Keratinocyte (primary cell): ENCODE measurements at regions not wholly inside any gene's neighbourhood (a gene's known extent, or its start where the extent isn't known, plus 50 kb on each side); places are given as distances from the start of the nearest gene placed in this dataset.

Experiments used
- DNase-seq: peaks from one replicate; pipeline ENCODE4 v3.0.0-alpha.2; 2011; ENCODE audit warnings: low read depth, missing footprints, low spot score
- FAIRE-seq: peaks from 2 replicates; lab custom pipeline; 2011; peaks lifted over from hg19 to GRCh38; lab: Jason Lieb, UNC
- H2AFZ ChIP-seq: 2 replicates; pipeline ENCODE4 v1.6.0; 2012; ENCODE audit warnings: low read length, control low read depth, inconsistent platforms; ENCODE audit not compliant: control insufficient read depth
- H3K27ac ChIP-seq: 2 replicates; pipeline ENCODE4 v1.5.1; 2011; ENCODE audit warnings: low read length; ENCODE audit not compliant: control insufficient read depth, insufficient read depth
- H3K27me3 ChIP-seq: 3 replicates; pipeline ENCODE4 v1.6.0; 2011; ENCODE audit warnings: low read length; ENCODE audit not compliant: control insufficient read depth, insufficient read depth; ENCODE audit errors: extremely low read depth
- H3K36me3 ChIP-seq, 2 experiments: 2 replicates in 1 of 2; 3 replicates in 1 of 2; pipeline ENCODE4 v1.5.1; 2011; ENCODE audit warnings: low read length in 2 of 2, mild to moderate bottlenecking in 1 of 2; ENCODE audit not compliant: control insufficient read depth in 2 of 2, insufficient read depth in 2 of 2; ENCODE audit errors: extremely low read depth in 1 of 2
- H3K4me1 ChIP-seq: 3 replicates; pipeline ENCODE4 v1.5.1; 2011; ENCODE audit warnings: low read length; ENCODE audit not compliant: control insufficient read depth, insufficient read depth; ENCODE audit errors: extremely low read depth
- H3K4me2 ChIP-seq: 3 replicates; pipeline ENCODE4 v1.6.0; 2011; ENCODE audit warnings: low read depth, low read length; ENCODE audit not compliant: control insufficient read depth, insufficient read depth; ENCODE audit errors: extremely low read depth
- H3K4me3 ChIP-seq, 3 experiments: fragments of 200-600 bp in 1 of 3; sonication (generic) in 1 of 3; 2 replicates in 2 of 3; 3 replicates in 1 of 3; pipeline ENCODE4 v1.5.1; 2011 to 2016; ENCODE audit warnings: low read length in 3 of 3, mild to moderate bottlenecking in 3 of 3, control low read depth in 2 of 3, inconsistent platforms in 1 of 3, low read depth in 1 of 3, mixed read lengths in 1 of 3, mixed run types in 1 of 3, moderate library complexity in 1 of 3; ENCODE audit not compliant: control insufficient read depth in 2 of 3, insufficient read depth in 2 of 3; ENCODE audit errors: extremely low read depth in 1 of 3
- H3K79me2 ChIP-seq: 2 replicates; pipeline ENCODE4 v1.6.0; 2012; ENCODE audit warnings: low read length; ENCODE audit not compliant: control insufficient read depth, insufficient read depth
- H3K9ac ChIP-seq: 3 replicates; pipeline ENCODE4 v1.6.0; 2011; ENCODE audit warnings: low read length; ENCODE audit not compliant: control insufficient read depth, insufficient read depth; ENCODE audit errors: extremely low read depth
- H3K9me1 ChIP-seq: 3 replicates; pipeline ENCODE4 v1.6.0; 2011; ENCODE audit warnings: low read length; ENCODE audit not compliant: control insufficient read depth, insufficient read depth; ENCODE audit errors: extremely low read depth
- H3K9me3 ChIP-seq: 2 replicates; pipeline ENCODE4 v1.5.1; 2012; ENCODE audit warnings: low read depth, low read length; ENCODE audit not compliant: control insufficient read depth
- H4K20me1 ChIP-seq: 3 replicates; pipeline ENCODE4 v1.6.0; 2011; ENCODE audit warnings: low read length; ENCODE audit not compliant: control insufficient read depth, insufficient read depth; ENCODE audit errors: extremely low read depth
- EZH2 ChIP-seq: IDR thresholded peaks from one replicate; pipeline ENCODE4 v1.6.1; 2012; ENCODE audit warnings: inconsistent platforms, mild to moderate bottlenecking, low read length, moderate library complexity
- dilution Hi-C: fragments of 300-500 bp; cut with MboI; formaldehyde crosslinking; loops from one replicate; pipeline ENCODE4 v1.7.0; 2020; ENCODE audit warnings: low sequenced_read_pairs; ENCODE audit not compliant: extremely low pct_ligation_motif_present
- TF ChIP-seq, protein P1 (sequence below), 3 experiments: IDR thresholded peaks in 1 of 3; conservative IDR thresholded peaks in 1 of 3; optimal IDR thresholded peaks in 1 of 3; 2 replicates in 2 of 3; 3 replicates in 1 of 3; pipeline versions ENCODE3 to v1.5.1; 2011; ENCODE audit warnings: low read length in 3 of 3, mild to moderate bottlenecking in 3 of 3, moderate library complexity in 2 of 3, control low read depth in 1 of 3, inconsistent platforms in 1 of 3; ENCODE audit not compliant: insufficient read depth in 2 of 3; ENCODE audit errors: extremely low read depth in 1 of 3

DNA sequence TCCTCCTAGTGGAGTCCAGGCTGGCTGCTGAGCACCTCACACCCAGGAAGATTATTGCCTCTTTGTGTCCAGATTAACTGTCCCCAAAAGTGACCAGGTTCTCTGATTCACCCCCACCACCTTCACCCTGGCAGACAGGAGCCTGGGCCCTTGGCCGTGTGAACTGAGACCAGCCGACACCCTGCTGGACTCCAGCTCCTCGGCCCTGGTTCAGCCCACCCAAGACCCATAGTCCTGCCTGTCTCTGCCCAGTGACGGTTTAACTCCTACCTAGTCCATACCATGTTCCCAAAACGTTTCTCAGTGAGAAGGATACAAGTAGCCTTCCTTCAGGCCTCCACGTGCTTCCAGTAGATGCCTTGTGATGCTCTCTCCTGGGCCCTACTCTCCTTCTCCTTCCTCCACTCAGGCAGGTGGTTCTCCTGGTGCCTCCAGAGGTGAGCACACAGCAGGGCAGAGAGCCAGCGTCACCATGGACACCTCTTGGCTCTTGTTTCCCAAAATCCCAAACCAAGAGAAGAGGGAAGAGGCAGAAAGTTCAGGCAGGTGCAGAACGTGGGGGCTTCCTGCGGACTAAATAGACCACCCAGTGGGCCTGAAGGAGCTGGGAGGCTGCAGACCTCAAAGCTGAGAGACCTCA, 134.4 kb upstream of the CST7 start:
- FAIRE-seq (no peak), DNase-seq (no peak)
- H3K4me3 ChIP-seq, result no peak overlapping the region
- TF ChIP-seq, protein P1, sequence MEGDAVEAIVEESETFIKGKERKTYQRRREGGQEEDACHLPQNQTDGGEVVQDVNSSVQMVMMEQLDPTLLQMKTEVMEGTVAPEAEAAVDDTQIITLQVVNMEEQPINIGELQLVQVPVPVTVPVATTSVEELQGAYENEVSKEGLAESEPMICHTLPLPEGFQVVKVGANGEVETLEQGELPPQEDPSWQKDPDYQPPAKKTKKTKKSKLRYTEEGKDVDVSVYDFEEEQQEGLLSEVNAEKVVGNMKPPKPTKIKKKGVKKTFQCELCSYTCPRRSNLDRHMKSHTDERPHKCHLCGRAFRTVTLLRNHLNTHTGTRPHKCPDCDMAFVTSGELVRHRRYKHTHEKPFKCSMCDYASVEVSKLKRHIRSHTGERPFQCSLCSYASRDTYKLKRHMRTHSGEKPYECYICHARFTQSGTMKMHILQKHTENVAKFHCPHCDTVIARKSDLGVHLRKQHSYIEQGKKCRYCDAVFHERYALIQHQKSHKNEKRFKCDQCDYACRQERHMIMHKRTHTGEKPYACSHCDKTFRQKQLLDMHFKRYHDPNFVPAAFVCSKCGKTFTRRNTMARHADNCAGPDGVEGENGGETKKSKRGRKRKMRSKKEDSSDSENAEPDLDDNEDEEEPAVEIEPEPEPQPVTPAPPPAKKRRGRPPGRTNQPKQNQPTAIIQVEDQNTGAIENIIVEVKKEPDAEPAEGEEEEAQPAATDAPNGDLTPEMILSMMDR (optimal IDR thresholded peaks at IDR 0.05 in 1 of 3, IDR thresholded peaks at IDR 0.05 in 1 of 3, conservative IDR thresholded peaks at IDR 0.05 in 1 of 3; ENCODE audit: extremely low read depth in 1 of 3, insufficient read depth in 2 of 3, low read length in 3 of 3), result no peak
- TF ChIP-seq EZH2, result no peak
- no peaks in the 10 kb centered on the region for H4K20me1 ChIP-seq
- no peak overlapping the region for H2AFZ ChIP-seq
- peaks cover 2% of the 10 kb centered on the region for H3K9me3 ChIP-seq
- no peak overlapping the region for H3K9ac ChIP-seq
- H3K27me3 ChIP-seq, result no peaks in the 10 kb centered on the region
- no peaks in the 10 kb centered on the region for H3K4me1 ChIP-seq
- H3K36me3 ChIP-seq, result no peaks in the 10 kb centered on the region
- no peak overlapping the region for H3K4me2 ChIP-seq
- no peak overlapping the region for H3K27ac ChIP-seq
- dilution Hi-C loops, result no loop called here
- H3K79me2 ChIP-seq, result no peaks in the 10 kb centered on the region
- no peaks in the 10 kb centered on the region for H3K9me1 ChIP-seq

DNA sequence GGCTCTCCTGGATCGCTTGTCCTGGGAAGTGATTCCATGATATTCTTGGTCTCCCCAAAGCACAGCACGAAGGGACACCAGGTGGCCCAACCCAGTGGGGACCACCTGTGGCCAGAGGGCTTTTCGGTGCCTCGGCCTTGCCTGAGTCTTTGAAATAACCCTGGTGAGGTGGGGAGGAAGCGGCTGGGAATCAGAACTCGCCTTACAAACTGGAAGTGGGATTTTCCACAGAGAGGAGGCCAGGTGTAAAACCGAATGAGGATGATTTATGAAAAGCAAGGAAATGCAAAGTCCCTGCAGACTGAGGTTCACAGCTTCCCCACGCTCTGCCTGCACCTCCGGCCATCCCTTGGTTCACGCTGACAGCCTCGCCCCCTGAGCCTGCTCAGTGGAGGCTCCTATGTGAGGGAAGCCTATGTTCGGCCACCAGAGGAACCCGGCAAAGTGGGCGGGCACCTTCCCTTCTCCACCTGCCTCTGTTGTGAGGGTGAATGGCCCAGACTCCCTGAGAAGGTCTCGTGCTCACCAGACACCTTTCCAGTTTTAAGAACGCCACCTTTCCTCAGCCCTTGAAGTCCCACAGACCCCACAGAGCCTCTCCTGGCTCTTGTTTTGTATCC, 133.8 kb upstream of the CST7 start:
- Histone ChIP-seq H2AFZ (no peak overlapping the region), H3K4me3 (no peak overlapping the region), H3K9me1 (no peaks in the 10 kb centered on the region), H3K9me3 (peaks cover 2% of the 10 kb centered on the region), H4K20me1 (no peaks in the 10 kb centered on the region), H3K4me1 (no peaks in the 10 kb centered on the region), H3K27me3 (no peaks in the 10 kb centered on the region), H3K9ac (no peak overlapping the region), H3K27ac (no peak overlapping the region), H3K4me2 (no peak overlapping the region), H3K36me3 (no peaks in the 10 kb centered on the region), H3K79me2 (no peaks in the 10 kb centered on the region)
- DNase-seq, result no peak
- dilution Hi-C loops, result no loop called here
- no peak for FAIRE-seq
- TF ChIP-seq, protein P1 (optimal IDR thresholded peaks at IDR 0.05 in 1 of 3, IDR thresholded peaks at IDR 0.05 in 1 of 3, conservative IDR thresholded peaks at IDR 0.05 in 1 of 3; ENCODE audit: extremely low read depth in 1 of 3, insufficient read depth in 2 of 3, low read length in 3 of 3), result no peak
- no peak for TF ChIP-seq EZH2
